Umbilical cord (tissue), 1 donor: ENCODE measurements at regions not wholly inside any gene's neighbourhood (a gene's known extent, or its start where the extent isn't known, plus 50 kb on each side); places are given as distances from the start of the nearest gene placed in this dataset.
A peak's percentile ranks its signal among the peaks of the same experiment; 100 is the strongest.

Source experiments
- DNase-seq: peaks from one replicate; pipeline ENCODE4 v3.0.0-alpha.2; 2015; ENCODE audit warnings: low spot score

DNA sequence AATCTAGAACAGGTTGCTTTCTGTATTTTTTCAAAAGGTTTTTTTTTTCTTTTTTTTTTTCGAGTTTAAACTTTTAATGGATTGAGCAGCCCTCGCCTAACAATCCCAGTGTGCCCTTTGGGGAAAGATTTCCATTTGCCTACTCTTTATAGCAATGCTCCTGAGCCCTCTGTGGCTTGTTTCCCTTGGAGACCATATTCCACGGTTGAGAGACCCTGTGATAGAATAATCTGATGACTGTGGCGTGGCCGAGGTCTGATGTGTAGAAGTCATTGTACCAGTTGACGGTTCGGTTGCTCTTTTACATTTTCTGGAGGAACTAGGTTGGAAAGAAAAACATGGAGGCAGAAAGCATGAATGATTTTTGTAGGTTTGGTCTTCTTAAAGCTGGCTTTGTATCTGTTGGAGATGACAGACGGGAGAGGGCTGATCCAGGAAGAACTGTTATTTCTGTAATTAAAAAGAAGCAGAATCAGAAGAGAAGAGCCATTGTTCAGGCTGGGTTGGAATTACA, 305.7 kb upstream of the NRIP1 start:
- DNase-seq = no peak

GRCh38 chr21:15373941-15374340, 309.1 kb upstream of the NRIP1 start:
- no peak for DNase-seq

GRCh38 chr21:15379776-15380175, 315.0 kb upstream of the NRIP1 start:
- no peak for DNase-seq

DNA sequence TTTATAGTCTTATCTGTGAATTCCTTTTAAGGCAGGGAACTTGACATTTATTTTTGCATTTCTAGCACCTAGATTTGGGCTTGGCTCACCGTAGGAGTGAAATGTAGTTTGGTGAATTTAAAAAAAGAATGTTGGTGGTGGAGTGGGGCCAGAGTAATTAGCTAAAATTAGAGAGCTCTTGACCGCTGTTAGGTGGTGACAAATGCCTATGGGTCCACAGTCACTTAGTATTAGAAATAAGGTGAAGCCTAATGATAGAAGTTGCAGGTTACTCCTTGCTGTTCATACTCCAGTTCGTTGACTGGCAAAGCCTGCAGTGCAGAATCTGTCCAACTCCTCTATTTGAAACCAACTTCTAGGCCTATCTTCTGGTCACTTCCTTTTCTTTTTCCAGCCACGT, 318.8 kb upstream of the NRIP1 start:
- no peak for DNase-seq

DNA sequence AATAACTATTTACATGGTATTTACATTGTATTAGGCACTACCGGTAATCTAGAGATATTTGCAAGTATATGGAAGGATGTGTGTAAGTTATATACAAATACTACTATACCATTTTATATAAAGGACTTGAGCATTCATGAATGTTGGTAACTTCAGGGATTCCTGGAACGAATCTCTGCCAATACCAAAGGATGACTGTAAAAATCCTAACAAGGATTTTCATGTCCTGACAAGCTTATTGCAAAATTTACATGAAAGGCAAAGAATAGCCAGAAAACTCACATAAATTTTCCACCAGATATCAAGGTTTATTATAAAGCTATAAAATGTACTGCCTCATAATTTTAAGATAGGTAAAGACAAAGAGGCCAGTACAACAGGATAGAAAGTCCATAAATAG, 325.2 kb upstream of the NRIP1 start:
- peak; percentile 15 for DNase-seq

DNA sequence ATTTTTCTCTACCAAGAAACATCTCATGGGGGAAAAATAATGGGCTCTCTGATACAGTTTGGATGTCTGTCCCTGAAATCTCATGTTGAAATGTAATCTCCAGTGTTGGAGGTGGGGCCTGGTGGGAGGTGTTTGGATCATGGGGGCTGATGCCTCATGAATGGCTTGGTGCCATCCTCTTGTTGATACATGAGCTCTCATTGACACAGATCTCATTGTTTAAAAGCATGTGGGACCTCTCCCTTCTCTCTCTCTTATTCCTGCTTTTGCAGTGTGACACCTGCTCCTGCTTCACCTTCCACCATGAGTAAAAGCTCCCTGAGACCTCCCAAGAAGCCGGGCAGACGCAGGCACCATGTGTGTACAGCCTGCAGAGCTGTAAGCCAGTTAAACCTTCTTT, 332.5 kb upstream of the NRIP1 start:
- DNase-seq = no peak

DNA sequence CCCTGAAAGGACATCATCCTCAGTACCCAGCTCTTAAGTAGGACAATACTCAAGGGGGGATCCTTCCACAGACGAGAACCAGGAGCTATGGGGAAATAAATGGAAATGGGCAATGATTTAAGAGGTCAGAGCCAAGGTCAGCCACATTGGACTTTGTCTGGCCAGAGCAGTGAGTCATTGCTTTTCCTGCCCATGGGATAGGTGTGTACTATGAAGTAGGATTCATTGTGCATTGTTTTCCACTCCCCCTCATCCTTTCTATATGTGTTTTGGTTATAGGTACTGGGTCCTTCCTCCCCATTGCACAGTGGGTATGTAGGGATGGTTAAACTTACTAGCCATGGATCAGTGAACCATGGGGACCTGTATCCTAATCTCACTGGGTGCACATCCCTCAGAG, 328.9 kb upstream of the USP25 start:
- no peak for DNase-seq

- no peak for DNase-seq
These were observed 328.5 kb upstream of the USP25 start for GRCh38 chr21:15401331-15401730.

DNA sequence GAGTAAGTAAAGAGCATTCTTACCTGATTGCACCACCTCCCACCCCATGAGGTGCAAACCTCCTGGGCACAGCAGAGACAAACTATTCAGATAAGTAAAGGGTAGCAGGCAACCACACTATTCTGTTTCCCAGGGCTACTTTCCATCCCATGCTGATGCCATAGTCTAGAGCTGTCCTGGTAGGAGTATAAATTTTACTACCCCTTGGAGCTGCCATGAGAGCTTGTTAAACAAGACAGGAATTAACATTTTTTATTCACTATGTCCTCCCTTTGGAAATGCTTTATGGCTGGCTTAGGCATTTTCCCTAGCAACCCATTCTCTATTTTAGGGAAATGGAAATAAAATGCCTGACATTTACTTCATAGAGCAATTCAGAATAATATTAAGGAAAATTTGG, 324.6 kb upstream of the USP25 start:
- no peak for DNase-seq

GRCh38 chr21:15406791-15407190, 323.0 kb upstream of the USP25 start:
- peak; percentile 17 for DNase-seq

DNA sequence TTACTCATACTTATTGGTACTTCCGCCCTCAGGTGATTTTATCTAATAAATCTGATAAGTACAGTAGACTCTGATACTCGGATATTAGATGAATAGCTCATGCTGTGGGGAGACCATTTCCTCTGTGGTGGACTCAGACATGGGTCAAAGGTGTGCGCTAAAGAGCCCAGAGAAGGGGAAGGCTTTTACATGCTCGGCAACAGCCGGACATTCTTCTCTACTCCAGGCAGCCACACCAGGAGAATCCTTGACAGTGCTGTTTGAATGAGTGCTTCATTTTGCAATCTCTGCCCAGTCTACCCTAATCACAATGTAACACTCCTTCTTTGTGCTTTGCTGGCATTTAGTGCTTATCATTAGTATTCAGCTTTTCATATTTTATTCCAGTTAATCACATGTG, 322.2 kb upstream of the USP25 start:
- no peak for DNase-seq

DNA sequence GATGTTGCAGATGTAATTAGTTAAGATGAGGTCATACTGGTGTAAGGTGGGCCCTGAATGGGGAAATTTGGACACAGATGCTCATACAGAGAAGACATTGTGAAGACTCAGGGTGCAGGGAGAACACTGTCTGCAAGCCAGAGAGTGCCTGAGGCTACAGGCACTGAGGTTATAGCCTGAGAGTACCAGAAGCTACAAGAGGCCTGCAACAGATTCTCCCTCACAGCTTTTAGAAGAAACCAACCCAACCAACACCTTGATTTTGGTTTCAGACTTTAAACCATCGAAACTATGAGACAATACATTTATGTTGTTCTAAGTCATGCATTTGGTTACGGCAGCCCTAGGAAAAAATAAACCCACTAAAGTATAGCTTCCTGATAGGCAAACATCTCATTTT, 321.7 kb upstream of the USP25 start:
- no peak for DNase-seq

DNA sequence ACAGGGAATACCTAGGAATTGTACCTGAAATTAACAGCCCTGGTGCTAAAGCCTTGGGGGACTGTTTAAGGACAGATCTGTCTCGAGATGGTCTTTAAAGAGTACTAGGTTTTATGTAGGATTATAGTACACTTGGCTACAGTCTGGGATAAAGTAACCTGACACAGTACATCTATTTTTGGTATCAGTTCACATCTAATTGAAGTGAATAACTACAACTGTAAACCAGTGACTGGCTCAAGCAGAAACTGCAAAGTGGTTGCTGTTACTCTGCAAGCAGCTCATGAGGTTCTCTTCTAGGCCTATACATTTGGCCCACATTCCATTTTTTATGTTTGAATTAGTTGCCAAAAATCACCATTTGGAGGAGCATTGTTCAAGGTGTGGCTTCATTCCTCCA, 320.8 kb upstream of the USP25 start:
- no peak for DNase-seq

DNA sequence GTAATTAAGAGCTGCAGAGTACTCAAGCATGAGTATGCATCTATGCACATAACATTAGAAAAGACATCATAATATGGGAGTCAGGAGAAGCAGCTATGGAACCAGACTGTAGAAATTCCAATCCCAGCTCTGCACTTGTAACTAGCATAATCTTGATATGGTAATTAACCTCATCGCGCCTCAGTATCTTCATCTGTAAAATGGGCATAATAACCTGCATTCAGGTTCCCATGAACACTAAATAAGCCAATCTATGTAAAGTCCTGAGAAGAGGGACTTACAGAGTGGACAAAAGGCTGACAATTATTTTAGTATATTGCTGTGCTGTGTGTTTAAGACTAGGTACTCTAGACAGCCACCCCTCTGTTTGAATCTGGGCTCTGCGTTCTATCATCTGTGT, 318.9 kb upstream of the USP25 start:
- DNase-seq = no peak

- DNase-seq = no peak
These were observed 315.7 kb upstream of the USP25 start for GRCh38 chr21:15414057-15414456.

DNA sequence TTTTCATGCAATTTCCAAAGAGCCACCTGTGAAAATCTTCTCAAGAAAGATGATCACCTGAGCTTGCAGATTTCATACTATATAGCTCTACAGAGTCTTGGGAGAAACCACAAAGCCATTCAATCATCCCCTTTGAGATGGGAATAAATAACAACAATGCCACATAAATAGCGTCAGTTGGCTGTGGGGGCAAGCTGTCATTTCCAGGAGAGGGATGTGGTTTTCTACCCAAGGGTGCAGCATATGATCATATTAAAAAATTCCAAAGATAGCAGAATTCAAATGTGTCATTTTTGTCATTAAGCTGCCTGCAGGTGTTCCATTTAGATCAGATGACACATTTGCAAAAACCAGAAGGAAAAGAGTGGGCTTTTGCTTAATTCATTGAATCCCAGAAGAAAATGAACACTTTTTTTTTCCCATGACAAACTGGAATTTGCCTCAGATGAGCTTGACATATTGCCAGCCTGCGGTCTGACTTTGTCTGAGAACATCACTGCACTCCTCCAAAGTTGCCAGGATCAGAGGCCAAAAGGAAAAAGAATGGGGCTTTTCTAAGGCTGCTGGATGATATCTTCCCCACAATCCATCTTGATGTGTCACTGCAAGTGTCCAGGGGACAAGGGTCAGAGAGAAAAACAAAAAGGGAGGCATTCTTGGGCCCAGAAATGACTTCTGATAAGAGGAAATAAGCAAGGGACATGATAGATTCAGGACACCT, 314.1 kb upstream of the USP25 start:
- DNase-seq = no peak

GRCh38 chr21:15421441-15421881, 308.3 kb upstream of the USP25 start:
- no peak for DNase-seq

DNA sequence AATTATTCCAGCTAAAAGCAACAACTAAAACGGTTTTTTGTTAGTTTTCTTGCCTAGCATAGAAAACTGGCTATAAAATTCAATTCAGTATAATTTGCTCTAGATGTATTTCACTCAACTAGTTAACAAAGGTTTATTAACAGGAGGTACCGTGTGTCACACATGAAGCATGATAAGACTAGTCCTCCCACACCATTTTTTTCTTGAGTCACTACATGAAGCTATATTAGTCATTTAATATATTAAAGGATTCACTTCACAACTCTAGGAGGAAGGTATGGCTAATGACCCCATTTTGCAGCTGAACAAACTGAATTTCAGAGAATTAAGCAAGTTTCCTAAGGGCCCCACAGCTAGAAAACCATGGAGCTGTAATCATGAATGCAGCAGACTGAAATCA, 307.8 kb upstream of the USP25 start:
- no peak for DNase-seq

DNA sequence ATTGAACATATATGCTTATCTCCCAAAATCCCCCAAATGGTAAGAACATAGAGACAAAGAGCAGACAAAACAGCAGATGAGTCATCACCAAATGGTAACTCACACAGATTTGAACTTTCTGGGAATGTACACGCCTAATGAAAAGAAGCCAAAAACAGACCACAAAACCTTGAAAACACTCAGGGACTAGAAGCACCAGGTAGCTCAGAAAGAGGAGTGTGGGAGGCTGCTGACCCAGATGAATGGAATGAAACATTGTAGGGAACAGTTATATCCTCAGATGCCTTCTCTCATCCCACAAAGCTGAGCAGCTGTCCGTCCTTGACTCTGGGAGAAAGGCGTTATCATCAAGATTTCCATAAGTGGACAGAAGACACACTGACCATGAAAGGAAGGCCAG, 307.0 kb upstream of the USP25 start:
- no peak for DNase-seq

- no peak for DNase-seq
These were observed 305.9 kb upstream of the USP25 start for GRCh38 chr21:15423676-15424445.

DNA sequence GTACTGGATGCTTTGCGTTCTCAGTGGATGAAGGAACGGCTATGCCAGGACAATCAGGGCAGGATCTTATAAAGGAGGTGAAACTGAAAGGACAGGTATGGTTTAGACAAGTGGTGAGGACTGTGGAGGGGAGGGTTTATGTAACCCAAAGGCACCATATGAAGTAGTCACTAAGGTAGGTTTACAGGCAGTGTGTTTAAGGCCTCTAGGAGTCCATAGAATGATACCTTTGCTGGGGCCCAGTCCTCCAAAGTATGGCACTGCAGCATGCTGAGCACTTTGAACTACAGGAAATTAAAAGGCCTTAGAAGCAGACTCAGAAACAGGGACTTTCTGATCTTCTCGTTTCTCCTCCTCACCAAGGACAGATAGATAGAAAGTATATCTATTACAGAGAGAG, 304.7 kb upstream of the USP25 start:
- no peak for DNase-seq

DNA sequence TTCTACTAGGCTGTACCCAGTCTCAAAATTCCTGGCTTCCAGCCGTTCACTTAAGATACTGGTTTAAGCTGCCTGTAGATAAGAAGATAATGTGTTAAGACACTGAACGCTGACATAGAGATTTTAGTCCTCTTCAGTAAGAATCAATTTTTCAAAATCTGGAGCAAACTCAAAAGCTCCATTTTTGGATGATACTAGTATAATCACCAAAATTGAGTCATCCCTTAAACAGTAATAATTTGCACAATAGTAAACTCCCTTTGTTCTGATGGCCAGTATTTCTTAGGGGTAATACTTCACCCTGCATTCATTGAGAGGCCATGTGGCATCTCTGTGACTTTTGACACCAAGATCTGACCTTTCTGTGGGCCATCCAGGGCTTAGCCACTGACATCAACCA, 299.8 kb upstream of the USP25 start:
- DNase-seq = peak; percentile 32

- DNase-seq = no peak
These were observed 299.2 kb upstream of the USP25 start for GRCh38 chr21:15430577-15430976.
